LNCaP clone FGC (cell line): ENCODE measurements at regions not wholly inside any gene's neighbourhood (a gene's known extent, or its start where the extent isn't known, plus 50 kb on each side); places are given as distances from the start of the nearest gene placed in this dataset.
A peak's percentile ranks its signal among the peaks of the same experiment; 100 is the strongest.

ENCODE experiments used
- DNase-seq: peaks from one replicate; pipeline ENCODE4 v3.0.0-alpha.2; 2011; ENCODE audit warnings: low read depth
- H3K4me3 ChIP-seq: 2 replicates; pipeline ENCODE4 v1.5.1; 2011; ENCODE audit warnings: mild to moderate bottlenecking, low read depth, low read length, control low read depth
- CTCF ChIP-seq: IDR thresholded peaks from 2 replicates; pipeline ENCODE4 v1.5.1; 2012; ENCODE audit warnings: mild to moderate bottlenecking; ENCODE audit not compliant: control insufficient read depth, insufficient read depth; ENCODE audit errors: extremely low read depth

- DNase-seq, result no peak
- TF ChIP-seq CTCF, result no peak
- no peak overlapping the region for H3K4me3 ChIP-seq
Measured at GRCh38 chr4:174157106-174157607, 126.3 kb downstream of the FBXO8 start.

- DNase-seq, result peak; percentile 25
- peak; percentile 52 for TF ChIP-seq CTCF
- no peak overlapping the region for H3K4me3 ChIP-seq
Measured at GRCh38 chr4:174156239-174156826, 127.1 kb downstream of the FBXO8 start.

DNA sequence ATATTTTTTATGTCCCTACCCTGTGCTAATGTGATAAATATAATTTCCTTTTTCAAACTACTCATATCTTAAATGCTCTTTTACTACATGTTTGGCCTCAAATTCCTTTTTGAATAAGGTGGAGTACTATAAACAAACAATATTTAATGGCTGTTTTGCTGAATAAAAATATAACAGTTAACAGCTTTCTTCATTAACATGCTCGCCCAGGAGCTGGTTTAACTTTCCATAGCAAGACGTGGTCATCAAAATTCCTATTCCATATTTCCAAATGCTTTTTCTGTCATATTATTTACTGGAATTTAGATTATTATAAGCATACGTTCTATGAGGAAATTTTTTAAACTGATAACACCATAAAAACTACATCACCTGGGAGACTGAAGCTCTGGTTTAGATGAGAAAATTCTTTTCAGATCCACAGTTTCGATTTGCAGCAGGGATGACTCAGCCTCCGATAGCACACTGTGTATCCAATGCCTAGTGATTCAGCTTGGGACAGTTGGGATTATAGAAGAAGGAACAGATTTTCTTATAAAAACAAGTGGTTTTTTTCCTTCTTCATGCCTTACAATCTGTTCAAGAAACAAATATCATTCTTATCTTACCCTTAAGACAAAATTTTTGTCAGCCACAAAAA lies 129.1 kb downstream of the FBXO8 start:
- DNase-seq, result no peak
- peak overlapping the region; percentile 24; the same call in 1 of the 2 replicates for H3K4me3 ChIP-seq
- TF ChIP-seq CTCF, result no peak

- no peak for DNase-seq
Measured at GRCh38 chr4:174152717-174153466, 130.6 kb downstream of the FBXO8 start.

DNA sequence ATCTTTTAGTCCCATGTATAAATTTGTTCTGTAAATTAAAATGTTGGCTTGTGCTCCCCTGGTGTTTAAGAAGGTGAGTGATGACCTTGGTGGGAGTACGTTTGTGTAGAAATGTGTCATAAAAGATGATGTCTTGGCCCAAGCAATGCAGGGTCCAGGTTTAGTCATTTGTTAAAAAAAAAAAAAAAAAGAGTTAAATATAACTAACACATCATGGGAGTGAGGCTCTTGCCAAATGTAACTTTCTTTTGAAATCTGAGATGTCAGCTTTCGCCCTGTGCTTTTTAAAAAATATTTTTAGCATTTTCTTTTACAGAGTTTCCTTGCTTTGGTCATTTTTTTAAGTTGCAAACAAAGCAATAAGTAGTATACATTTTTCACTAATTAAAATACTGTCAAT lies 135.6 kb downstream of the FBXO8 start:
- no peak for DNase-seq
- TF ChIP-seq CTCF, result no peak
- H3K4me3 ChIP-seq, result no peak overlapping the region

More at GRCh38 chr4:174152717-174153466, 130.6 kb downstream of the FBXO8 start:
- no peak for TF ChIP-seq CTCF
- no peak overlapping the region for H3K4me3 ChIP-seq

GRCh38 chr4:174144106-174144505 lies 139.4 kb downstream of the FBXO8 start:
- H3K4me3 ChIP-seq, result no peak overlapping the region
- DNase-seq, result no peak
- TF ChIP-seq CTCF, result no peak
